CD4-positive, alpha-beta T cell treated with Interferon gamma for 1 hour (primary cell): ENCODE measurements at regions not wholly inside any gene's neighbourhood (a gene's known extent, or its start where the extent isn't known, plus 50 kb on each side); places are given as distances from the start of the nearest gene placed in this dataset.

Source experiments
- DNase-seq: peaks from one replicate; pipeline ENCODE4 v3.0.0-alpha.2; 2020

- DNase-seq: no peak
Measured at GRCh38 chr12:124517260-124518050, 50.0 kb downstream of the NCOR2 start.

GRCh38 chr12:124516850-124517249, 50.6 kb downstream of the NCOR2 start:
- no peak for DNase-seq

- no peak for DNase-seq
Measured at GRCh38 chr12:124515981-124516380, 51.4 kb downstream of the NCOR2 start.

DNA sequence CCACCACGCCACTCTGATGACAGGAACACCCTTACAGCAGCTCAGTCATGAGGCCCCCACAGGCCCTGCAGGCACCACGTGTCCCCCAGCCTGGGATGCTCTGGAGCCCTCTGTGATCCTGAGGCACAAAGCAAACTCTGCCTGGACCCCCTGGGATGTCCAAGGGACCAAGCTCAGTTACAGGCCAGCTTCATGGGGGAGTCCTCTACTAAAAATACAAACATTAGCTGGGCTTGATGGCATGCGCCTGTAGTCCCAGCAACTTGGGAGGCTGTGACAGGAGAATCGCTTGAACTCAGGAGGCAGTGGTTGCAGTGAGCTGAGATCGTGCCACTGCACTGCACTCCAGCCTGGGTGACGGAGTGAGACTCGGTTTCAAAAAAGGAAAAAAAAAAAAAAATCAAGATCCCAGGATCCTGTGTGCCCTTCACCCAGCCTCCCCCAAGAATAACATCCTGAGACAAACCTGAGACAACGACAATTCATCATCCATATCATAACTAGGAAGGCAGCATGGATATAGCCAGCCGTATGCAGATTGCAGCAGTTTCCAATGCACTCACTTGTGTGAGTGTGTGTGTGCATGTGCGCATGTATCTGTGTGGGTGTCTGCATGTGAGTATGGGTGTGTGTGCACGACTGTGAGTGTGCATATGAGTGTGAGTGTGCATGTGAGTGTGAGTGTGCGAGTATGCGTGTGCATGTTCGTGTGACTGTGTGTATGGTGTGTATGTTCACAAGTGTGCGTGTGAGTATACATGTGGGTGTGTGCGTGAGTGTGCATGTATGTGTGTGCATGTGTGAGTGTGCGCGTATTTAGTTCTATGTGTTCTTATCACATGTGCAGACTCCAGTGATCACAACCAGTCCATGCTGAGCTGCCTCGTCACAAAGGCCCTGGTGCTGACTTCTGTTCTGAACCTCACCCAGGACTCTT, 52.1 kb downstream of the NCOR2 start:
- DNase-seq: no peak

DNA sequence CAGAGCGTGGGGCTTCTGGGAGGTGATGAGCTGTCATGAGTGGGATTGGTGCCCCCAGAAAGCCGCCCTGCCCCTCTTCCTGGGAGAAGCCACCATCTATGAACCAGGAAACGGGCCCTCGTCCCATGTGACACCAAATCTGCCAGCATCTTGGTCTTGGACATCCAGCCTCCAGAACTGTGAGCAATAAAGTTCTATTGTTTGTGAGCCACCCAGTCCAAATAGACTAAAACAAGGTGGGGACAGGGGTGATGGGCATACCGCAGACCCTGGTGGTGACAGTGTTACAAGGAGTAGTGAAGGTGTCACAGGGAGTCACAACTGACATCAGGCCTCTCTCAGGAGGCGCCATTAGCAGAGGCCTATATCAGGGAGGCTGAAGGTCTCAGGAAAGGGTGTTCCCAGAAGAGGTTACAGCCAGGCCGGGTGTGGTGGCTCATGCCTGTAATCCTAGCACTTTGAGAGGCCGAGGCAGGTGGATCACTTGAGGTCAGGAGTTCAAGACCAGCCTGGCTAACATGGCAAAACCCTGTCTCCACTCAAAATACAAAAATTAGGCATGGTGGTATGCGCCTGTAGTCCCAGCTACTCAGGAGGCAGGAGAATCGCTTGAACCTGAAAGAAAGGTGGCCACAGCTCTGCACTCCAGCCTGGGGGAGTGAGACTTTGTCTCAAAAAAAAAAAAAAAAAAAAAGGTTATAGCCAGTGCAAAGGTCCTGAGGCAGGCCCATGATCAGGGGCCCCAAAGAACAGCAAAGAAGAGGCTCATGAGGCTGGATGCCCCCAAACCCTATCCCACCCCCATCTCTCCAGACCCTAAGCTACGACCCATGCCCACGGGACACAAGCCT, 53.0 kb downstream of the NCOR2 start:
- no peak for DNase-seq

GRCh38 chr12:124513297-124513867, 54.0 kb downstream of the NCOR2 start:
- DNase-seq: no peak

DNA sequence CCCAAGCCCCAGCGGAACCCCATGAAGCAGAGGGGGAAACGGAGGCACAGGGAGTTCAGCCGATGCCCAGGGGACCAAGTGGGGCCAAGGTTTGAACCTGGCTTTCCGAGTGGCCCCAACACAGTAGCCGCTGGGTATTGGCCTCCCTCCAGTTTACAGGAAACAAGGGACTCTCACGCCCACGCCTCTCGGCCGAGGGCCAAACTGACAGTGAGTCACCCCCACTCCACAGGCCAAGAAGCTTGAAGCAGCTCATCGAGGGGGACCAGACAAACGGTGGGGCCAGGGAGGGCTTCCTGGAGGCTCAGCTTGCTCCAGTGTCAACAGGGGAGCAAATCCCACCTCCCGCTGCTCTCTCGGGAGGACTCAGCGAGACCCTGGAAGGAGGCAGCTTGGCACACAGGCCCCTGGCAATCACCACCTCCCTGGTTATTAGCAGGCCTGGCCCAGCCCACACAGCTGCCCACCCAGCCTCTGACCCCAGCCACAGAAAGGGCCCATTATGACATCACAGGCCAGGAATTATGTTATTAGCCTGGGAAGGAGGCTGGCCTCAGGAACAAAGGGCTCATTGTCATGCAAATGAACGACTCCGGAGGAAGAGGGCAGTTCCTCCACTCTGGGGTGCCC, 54.6 kb downstream of the NCOR2 start:
- DNase-seq: no peak

- DNase-seq: no peak
Measured at GRCh38 chr12:124511259-124511985, 56.0 kb downstream of the NCOR2 start.

- DNase-seq: no peak
Measured at GRCh38 chr12:124510301-124510970, 57.0 kb downstream of the NCOR2 start.

DNA sequence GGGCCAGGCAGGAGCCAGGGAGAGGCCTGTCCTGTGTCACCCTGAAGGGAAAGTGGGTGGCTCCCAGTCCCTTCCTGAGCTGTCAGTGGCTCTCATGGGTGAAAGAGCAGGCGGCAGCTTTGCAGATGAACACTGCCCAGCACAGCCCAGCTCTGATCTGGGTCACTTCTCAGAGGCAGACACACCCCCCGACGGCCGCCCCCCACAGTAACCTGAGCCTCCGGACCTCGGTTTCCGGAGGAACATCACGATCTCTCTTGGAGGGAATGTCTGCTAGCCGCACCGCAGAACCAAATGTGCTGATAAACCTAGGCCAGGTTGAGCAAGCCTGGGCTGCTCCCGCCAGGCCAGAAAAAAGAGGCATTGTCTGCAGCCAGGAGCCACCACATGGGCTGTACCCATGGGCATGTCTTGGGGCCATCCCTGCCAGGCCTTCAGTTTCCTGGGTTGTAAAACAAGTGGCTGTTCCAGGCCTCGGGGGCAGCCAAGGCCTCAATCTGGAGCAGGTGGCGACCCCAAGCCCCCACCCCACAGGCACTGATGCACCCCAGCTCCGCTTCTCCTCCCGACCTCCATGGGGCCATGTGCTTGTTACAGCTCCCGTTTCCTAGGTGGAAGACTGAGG, 57.6 kb downstream of the NCOR2 start:
- DNase-seq: no peak

GRCh38 chr12:124509300-124509675, 58.1 kb downstream of the NCOR2 start:
- no peak for DNase-seq

DNA sequence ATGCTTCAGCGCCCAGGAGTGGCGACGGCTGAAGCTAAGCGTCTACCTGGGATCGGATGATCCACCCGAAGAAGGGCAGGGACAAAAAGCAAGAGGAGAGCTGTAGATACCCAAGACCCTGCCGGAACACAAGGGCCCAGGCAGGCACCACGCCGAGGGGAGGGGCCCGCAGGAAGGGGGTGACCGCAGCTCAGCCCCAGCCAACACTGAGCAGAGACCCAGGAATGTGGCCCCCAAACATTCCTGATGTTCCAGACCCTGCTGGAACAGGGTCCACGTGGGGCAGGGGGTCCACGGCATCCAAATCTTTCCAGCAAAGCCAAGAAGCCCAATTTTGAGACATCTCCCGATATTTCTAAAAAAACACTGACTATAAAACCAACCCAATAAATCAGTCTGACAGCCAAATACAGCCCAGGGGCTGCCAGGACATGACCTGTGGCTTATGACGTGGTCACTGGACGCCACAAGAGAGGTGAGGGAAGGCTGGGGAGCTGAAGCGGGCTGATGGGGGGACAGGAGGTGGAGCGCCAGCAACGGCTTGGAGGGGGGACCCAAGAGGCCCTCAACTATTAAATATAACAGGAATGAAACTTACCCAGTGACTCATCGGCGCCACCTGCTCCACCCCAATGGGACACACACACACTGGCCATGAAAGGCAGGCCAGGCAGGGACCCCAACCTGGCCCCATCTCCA, 58.9 kb downstream of the NCOR2 start:
- DNase-seq: no peak

DNA sequence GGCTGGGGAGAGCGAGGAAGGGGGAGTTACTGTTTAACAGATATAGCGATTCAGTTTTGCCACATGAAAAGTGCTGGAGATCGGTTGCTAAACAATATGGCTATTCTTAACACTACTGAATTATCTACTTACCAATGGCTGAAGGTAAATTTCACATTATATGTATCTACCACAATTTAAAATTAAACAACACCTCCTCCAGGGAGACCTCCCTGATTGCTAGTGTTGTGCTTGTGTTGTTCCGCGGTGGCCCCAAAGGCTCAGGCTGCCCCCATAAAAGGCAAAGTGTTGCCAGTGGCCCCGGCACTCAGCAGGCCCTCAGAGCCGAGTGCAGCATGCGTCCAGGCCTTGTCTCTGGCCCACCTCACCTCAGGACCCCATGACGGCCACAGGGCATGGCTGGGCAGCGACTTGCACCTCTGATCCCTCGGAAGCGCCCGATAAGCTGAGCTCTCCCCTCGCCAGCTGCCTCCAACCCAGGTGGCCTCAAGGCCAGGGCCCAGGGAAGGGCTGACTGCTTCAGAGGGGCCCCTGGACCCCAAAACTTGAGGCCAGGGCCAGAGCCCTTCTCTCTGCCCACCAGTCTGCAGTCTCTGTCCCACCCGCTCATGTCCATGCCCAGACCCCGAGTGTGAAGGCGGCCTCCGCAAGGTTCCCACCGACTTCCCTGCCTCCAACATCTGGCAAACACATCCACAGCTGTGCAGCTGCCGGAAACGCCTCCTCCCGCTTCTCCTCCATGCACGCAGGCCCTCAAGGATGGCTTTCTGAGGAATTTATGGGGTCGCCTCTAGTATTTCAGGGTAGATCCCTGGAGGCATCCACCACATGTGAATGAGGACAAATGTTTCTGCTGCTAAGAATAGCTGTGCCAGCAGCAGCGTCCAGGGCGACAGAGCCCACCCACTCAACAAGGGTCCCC, 60.0 kb downstream of the NCOR2 start:
- DNase-seq: no peak

DNA sequence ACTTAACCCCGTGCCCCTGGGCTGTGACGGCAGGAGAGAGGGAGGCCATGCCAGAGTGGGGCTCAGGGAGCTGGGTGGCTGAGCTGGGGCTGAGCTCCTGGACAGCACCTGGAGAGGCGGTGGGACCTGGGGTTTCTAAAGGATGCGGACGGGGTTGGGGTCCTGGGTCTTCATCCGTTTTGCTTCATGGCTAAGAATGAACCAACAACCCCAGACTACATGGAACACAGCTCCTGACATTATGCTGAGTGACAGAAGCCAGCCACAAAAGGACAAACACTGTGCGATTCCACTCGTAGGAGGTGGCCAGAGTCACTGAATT, 60.6 kb downstream of the NCOR2 start:
- no peak for DNase-seq

DNA sequence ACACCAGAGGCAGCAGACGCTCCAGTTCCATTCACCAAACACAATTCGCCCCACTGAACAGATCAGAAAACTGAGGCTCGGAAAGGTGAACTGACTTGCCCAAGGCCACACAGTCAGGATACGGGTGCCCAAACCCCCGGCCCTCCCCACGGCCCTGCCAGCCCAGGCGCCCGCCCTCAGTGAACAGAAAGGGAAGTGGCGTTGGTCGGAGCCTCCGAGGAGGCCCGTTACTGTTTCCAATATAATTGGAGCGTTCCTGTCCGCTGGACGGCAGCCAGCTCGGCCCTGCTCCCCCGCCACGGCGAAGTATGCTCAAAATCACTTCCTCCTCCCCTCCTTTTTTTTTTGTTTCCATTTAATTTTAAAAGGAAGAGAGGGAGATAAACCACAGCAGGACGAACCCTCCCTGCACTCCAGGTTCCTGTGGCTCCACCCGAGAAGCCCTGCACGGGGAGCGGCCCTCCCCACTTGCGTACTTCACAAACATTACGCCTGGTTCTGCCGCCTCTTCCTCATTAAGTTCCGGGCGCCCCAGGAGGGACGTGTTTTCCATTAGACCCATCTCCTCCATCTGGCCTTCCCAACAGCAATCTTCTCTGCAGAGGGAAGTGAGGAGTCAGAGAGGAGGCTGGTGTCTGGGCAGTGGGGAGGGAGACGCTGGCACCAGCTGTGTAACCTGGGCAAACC, 61.1 kb downstream of the NCOR2 start:
- DNase-seq: peak; percentile 38

DNA sequence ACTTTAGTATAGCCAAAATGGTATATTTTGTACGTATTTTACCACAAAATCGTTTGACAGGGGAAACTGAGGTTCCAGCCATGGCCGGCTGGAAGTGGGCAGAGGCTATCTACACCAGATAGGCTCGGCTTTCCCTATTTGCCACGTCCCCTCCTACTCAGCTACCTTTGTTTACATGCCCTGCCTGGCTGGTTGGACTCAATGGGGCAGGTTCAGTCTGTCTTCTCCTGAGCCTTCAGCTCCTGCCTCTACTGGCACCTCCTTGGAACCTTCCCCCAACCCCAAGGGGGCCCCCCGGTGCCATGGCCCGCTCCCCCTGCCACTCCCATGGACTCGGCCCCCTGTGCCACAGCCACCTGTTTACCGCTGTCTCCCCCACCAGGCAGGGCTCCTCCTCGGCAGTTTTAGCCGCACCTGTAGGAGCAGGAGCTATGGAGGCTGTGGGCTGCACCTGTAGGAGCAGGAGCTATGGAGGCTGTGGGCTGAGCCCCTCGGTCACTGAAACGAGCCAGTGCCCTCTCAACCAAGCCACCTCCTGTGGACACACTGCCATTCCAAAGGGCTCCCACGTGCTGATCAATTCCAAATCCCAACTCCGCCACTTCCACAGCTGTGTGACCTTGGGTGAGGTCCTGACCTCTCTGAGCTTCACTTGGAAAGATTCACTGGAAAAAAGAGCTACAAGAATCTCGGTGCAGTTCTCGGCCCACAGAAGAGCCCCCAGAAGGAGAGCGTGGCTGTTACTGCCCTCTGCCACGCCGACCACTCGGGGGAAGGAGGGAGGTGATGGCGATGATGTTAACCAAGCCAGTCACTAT, 62.2 kb downstream of the NCOR2 start:
- DNase-seq: no peak

DNA sequence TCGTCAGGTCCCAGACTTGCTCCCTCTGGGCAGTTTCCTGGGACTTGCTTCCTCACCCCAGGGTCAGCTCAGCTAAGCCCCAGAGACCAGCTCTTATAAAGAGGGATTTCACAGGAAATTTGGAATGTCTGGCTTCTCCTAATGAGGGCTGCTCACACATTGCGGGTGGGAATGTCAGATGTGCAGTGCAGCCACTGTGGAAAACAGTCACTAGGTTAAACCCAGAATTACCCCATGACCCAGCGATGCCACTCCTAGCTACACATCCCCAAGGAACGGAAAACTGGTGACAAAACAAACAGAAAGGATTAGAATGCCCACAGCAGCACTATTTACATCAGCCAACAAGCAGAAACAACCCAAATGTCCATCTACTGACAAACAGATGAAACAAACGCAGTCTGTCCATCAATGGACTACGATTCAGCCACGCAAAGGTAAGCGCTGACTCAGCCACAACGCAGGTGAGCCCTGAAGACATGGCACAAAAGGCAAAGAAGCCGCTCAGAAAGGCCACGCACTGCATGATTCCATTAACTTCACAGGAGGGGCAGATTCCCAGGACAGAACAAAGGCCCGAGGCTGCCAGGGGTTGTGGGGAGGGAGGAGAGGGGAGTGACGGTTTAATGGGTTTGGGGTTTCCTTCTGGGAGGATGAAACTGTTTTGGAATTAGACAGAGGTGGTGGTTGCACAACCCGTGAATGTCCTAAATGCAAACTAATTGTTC, 63.0 kb downstream of the NCOR2 start:
- no peak for DNase-seq
